Neuronal stem cell (in vitro differentiated cells): ENCODE measurements at regions not wholly inside any gene's neighbourhood (a gene's known extent, or its start where the extent isn't known, plus 50 kb on each side); places are given as distances from the start of the nearest gene placed in this dataset.
"Not testable (repeated sequence)": the region's sequence is repeated elsewhere in the genome, so short reads cannot be mapped to it uniquely, and the experiment has no call there.

Experiments used
- DNase-seq: peaks from one replicate; pipeline ENCODE4 v3.0.0-alpha.2; 2013; ENCODE audit warnings: low spot score
- H2AFZ ChIP-seq: one replicate; pipeline ENCODE4 v1.6.1; 2013; ENCODE audit warnings: mild to moderate bottlenecking, low read length, inconsistent platforms
- H2AK5ac ChIP-seq: 2 replicates; pipeline ENCODE4 v1.6.1; 2013; ENCODE audit warnings: low read depth, mild to moderate bottlenecking, inconsistent platforms, low read length, moderate library complexity, mixed read lengths
- H2BK120ac ChIP-seq: 2 replicates; pipeline ENCODE4 v1.6.1; 2013; ENCODE audit warnings: low read depth, mild to moderate bottlenecking, inconsistent platforms, low read length, moderate library complexity, mixed read lengths
- H2BK12ac ChIP-seq: one replicate; pipeline ENCODE4 v1.6.1; 2013; ENCODE audit warnings: low read length, inconsistent platforms
- H2BK15ac ChIP-seq: 2 replicates; pipeline ENCODE4 v1.6.1; 2013; ENCODE audit warnings: mild to moderate bottlenecking, low read length, inconsistent platforms, mixed read lengths
- H2BK5ac ChIP-seq: one replicate; pipeline ENCODE4 v1.6.1; 2013; ENCODE audit warnings: inconsistent platforms, mild to moderate bottlenecking, low read length, moderate library complexity
- H3K14ac ChIP-seq: one replicate; pipeline ENCODE4 v1.6.1; 2013; ENCODE audit warnings: low read length, inconsistent platforms
- H3K18ac ChIP-seq: 2 replicates; pipeline ENCODE4 v1.6.1; 2013; ENCODE audit warnings: low read length, inconsistent platforms
- H3K23ac ChIP-seq: 2 replicates; pipeline ENCODE4 v1.6.1; 2013; ENCODE audit warnings: low read depth, mild to moderate bottlenecking, mixed read lengths, low read length, inconsistent platforms; ENCODE audit not compliant: poor library complexity
- H3K27ac ChIP-seq: replicated peaks from 3 replicates; pipeline ENCODE4 v1.5.1; 2013; ENCODE audit warnings: low read length, inconsistent platforms
- H3K27me3 ChIP-seq, 3 experiments: 2 replicates each; pipeline ENCODE4 v1.6.1; 2013; ENCODE audit warnings: low read length in 3 of 3, mild to moderate bottlenecking in 2 of 3, inconsistent platforms in 1 of 3, low read depth in 1 of 3, mixed read lengths in 1 of 3, moderate library complexity in 1 of 3; ENCODE audit not compliant: control insufficient read depth in 3 of 3, insufficient read depth in 3 of 3
- H3K36me3 ChIP-seq, 2 donors: replicated peaks in 1 of 2; 2 replicates each; pipeline ENCODE4 v1.6.1; 2013; ENCODE audit warnings: low read length in 2 of 2; ENCODE audit not compliant: control insufficient read depth in 2 of 2, insufficient read depth in 2 of 2
- H3K4ac ChIP-seq: 2 replicates; pipeline ENCODE4 v1.6.1; 2013; ENCODE audit warnings: inconsistent platforms, mild to moderate bottlenecking, low read length, moderate library complexity
- H3K4me1 ChIP-seq, 2 donors: 1 replicate in 1 of 2; 2 replicates in 1 of 2; pipeline ENCODE4 v1.6.1; 2013; ENCODE audit warnings: low read length in 2 of 2, low read depth in 1 of 2; ENCODE audit not compliant: control insufficient read depth in 2 of 2, insufficient read depth in 1 of 2
- H3K4me2 ChIP-seq: one replicate; pipeline ENCODE4 v1.6.1; 2013; ENCODE audit warnings: mild to moderate bottlenecking, low read length, inconsistent platforms; ENCODE audit not compliant: insufficient read depth, poor library complexity, severe bottlenecking
- H3K4me3 ChIP-seq, 2 donors: 2 replicates each; pipeline ENCODE4 v1.5.1; 2013; ENCODE audit warnings: low read length in 2 of 2, mild to moderate bottlenecking in 2 of 2, inconsistent platforms in 1 of 2, moderate library complexity in 1 of 2
- H3K79me1 ChIP-seq: one replicate; pipeline ENCODE4 v1.6.1; 2013; ENCODE audit warnings: low read depth, mild to moderate bottlenecking, inconsistent platforms, low read length, moderate library complexity
- H3K9ac ChIP-seq: one replicate; pipeline ENCODE4 v1.6.1; 2013; ENCODE audit warnings: mild to moderate bottlenecking, low read depth, low read length, inconsistent platforms; ENCODE audit not compliant: poor library complexity
- H3K9me3 ChIP-seq, 2 donors: replicated peaks in 1 of 2; 2 replicates each; pipeline versions ENCODE3 to v1.6.1; 2013; ENCODE audit warnings: low read length in 2 of 2, mild to moderate bottlenecking in 2 of 2, inconsistent platforms in 1 of 2, low read depth in 1 of 2, mixed read lengths in 1 of 2, moderate library complexity in 1 of 2; ENCODE audit not compliant: control insufficient read depth in 2 of 2, insufficient read depth in 1 of 2
- H4K8ac ChIP-seq: one replicate; pipeline ENCODE4 v1.6.1; 2013; ENCODE audit warnings: low read depth, mild to moderate bottlenecking, inconsistent platforms, low read length, moderate library complexity
- H4K91ac ChIP-seq: one replicate; pipeline ENCODE4 v1.6.1; 2013; ENCODE audit warnings: low read length, low read depth, mild to moderate bottlenecking, inconsistent platforms; ENCODE audit not compliant: poor library complexity
- WGBS, 2 donors: extraction: QIAGEN DNeasy Blood & Tissue Kit; methylation state at CpG; one replicate each; pipeline ENCODE4 v1.1.7; 2013; ENCODE audit warnings: missing lambda C conversion rate in 2 of 2, mixed read lengths in 1 of 2; ENCODE audit not compliant: insufficient read length in 2 of 2, insufficient replicate concordance in 1 of 2; ENCODE audit errors: extremely low coverage in 2 of 2; 5-methylcytosine and 5-hydroxymethylcytosine counted together

DNA sequence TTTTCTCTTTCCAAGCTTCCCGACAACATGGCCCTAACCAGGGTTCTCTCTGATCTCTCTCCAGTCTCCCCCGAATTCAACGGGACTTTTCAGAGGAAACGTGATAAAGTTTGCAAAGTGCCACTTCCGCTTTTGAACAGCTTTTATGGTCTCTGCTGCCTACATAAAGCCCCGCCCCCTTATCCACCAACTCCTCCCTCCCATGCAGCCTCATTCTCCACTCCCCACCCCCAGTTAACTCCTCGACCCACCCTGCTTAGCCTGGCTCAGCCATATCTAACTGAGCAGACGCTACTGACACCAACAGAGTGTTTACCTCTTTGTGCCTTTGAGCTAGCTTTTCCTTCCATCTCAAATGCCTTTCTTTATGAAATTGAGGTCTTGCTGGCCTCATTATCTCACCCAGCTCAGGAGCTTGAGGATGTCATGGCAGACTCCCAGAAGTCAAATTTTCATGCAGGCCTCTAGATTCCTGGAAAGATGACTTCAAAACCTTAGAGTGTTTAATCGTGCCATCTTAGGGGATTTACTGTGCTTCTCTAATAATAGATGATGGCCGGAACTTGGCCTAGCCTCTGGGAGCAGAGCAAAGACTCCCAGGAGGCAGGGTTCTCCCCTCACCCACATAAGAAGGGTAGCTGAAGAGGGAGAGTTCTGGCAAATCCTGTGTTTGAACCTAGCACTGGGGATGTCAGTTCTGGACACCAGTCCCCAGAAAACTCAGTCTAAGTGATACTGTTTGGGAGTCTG, 606.0 kb downstream of the BCOR start:
- Histone ChIP-seq H4K8ac (no peak overlapping the region), H2BK5ac (no peak overlapping the region), H3K4me1 (no peaks in the 10 kb centered on the region), H3K4me2 (no peak overlapping the region), H2BK120ac (no peak overlapping the region), H3K4ac (no peak overlapping the region), H3K23ac (no peak overlapping the region), H2BK15ac (no peak overlapping the region), H3K18ac (no peak overlapping the region), H4K91ac (no peak overlapping the region), H3K36me3 (no peaks in the 10 kb centered on the region), H3K9me3 (no peaks in the 10 kb centered on the region), H3K4me3 (no peak overlapping the region), H3K27ac (no peak overlapping the region), H3K27me3 (peaks cover 0 to 27% (median 0%) of the 10 kb centered on the region in 3 experiments), H2AFZ (no peak overlapping the region), H3K9ac (no peak overlapping the region), H3K14ac (no peak overlapping the region), H2AK5ac (no peak overlapping the region), H2BK12ac (no peak overlapping the region), H3K79me1 (no peaks in the 10 kb centered on the region)
- WGBS, 2 donors: no CpG with 5 or more reads among the region's 10 CpGs
- no peak for DNase-seq

DNA sequence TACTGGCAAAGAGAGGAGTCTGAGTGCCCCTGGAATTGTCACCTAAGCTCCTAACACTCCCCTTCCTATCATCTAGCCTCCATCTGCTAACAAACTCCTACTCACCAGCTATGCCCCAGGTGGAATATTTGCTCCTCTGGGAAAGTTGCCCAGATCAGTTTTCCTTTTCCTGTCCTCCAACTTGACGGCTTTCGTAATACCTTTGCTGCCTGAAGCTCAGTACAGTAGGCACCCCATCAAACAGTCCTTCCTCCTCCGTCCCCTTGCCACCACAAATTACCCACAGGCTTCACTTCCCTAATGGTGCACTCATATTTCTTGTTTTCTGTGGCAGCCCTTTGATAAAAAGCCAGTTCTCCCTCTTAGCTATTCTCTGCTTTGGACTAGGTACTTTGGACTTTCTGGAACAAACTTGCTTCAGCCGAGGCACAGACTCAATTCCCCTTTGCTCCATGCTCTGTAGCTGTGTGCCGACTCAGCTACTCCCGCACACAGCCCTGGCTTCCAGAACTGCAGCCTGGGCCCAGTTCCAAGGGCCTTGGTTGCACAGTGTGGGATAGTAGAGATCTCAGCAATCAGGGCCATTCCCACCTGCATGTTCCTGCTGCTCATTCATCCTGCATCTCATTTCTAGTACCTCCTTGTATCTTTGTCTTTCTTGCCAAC, 605.1 kb downstream of the BCOR start:
- Histone ChIP-seq H3K14ac (no peak overlapping the region), H3K4me3 (no peak overlapping the region), H3K4me1 (no peaks in the 10 kb centered on the region), H3K36me3 (no peaks in the 10 kb centered on the region), H3K27me3 (peaks cover 0 to 27% (median 0%) of the 10 kb centered on the region in 3 experiments), H3K27ac (no peak overlapping the region), H2AK5ac (no peak overlapping the region), H4K91ac (no peak overlapping the region), H3K9me3 (no peaks in the 10 kb centered on the region), H3K4me2 (no peak overlapping the region), H3K79me1 (no peaks in the 10 kb centered on the region), H2AFZ (no peak overlapping the region), H4K8ac (no peak overlapping the region), H2BK5ac (no peak overlapping the region), H3K23ac (no peak overlapping the region), H3K18ac (no peak overlapping the region), H3K9ac (no peak overlapping the region), H2BK12ac (no peak overlapping the region), H3K4ac (no peak overlapping the region), H2BK15ac (no peak overlapping the region), H2BK120ac (no peak overlapping the region)
- no CpG with 5 or more reads among the region's 6 CpGs for WGBS, 2 donors
- no peak for DNase-seq

DNA sequence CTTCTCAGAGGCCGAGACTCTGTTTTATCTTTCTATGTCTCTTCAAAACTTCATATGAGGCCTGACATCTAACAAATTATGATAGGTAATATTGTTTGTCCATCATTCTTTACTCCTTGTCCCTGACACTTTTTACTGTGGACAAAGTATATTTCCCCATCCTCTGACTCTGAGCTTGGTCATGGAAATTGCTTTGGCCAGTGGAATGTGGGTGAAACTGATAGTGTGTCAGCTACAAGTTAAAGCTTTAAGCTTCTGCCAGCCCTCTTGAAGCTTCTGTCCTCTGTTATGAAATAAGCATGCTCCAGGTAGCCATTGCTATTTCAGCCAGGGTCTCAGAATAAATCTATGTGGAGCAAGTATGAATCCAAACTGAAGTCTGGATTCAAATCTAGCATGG, 604.6 kb downstream of the BCOR start:
- Histone ChIP-seq H3K18ac (no peak overlapping the region), H4K8ac (no peak overlapping the region), H3K27ac (no peak overlapping the region), H2AK5ac (no peak overlapping the region), H3K9me3 (no peaks in the 10 kb centered on the region), H3K4ac (no peak overlapping the region), H2BK12ac (no peak overlapping the region), H3K27me3 (peaks cover 0 to 27% (median 0%) of the 10 kb centered on the region in 3 experiments), H3K9ac (no peak overlapping the region), H4K91ac (no peak overlapping the region), H3K14ac (no peak overlapping the region), H2BK15ac (no peak overlapping the region), H3K36me3 (no peaks in the 10 kb centered on the region), H3K4me1 (no peaks in the 10 kb centered on the region), H2BK120ac (no peak overlapping the region), H3K79me1 (no peaks in the 10 kb centered on the region), H3K23ac (no peak overlapping the region), H2BK5ac (no peak overlapping the region), H2AFZ (no peak overlapping the region), H3K4me2 (no peak overlapping the region), H3K4me3 (no peak overlapping the region)
- no peak for DNase-seq
- WGBS, 2 donors: no CpG with 5 or more reads among the region's 1 CpG

DNA sequence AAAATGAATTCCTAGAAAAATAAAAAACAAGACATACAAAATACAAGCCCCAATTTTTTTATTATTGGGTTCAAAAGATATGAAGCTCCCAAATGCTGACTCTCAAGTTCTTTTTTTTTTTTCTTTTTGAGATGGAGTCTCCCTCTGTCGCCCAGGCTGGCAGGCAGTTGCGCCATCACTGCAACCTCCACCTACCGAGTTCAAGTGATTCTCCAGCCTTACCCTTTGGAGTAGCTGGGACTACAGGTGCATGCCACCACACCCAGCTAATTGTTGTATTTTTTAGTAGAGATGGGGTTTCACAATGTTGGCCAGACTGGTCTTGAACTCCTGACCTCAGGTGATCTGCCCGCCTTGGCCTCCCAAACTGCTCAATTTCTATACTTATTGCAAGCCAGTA, 600.6 kb downstream of the BCOR start:
- not testable (repeated sequence) for H2AK5ac ChIP-seq, H2AFZ ChIP-seq, H3K4me3 ChIP-seq, H4K91ac ChIP-seq, H3K9ac ChIP-seq, H2BK5ac ChIP-seq, H3K79me1 ChIP-seq, H3K18ac ChIP-seq, H3K9me3 ChIP-seq, H3K36me3 ChIP-seq, H2BK15ac ChIP-seq, H2BK120ac ChIP-seq, H3K4me2 ChIP-seq, H3K14ac ChIP-seq, H3K27ac ChIP-seq, H3K4me1 ChIP-seq, H3K4ac ChIP-seq, H2BK12ac ChIP-seq, H4K8ac ChIP-seq, DNase-seq, H3K23ac ChIP-seq
- WGBS, 2 donors: no CpG with 5 or more reads among the region's 4 CpGs
- peaks cover 0 to 17% (median 0%) of the 10 kb centered on the region in 3 experiments for H3K27me3 ChIP-seq
